NCI-H510A treated with DMSO at 0.1 percent for 48 hours (cell line): ENCODE measurements at regions not wholly inside any gene's neighbourhood (a gene's known extent, or its start where the extent isn't known, plus 50 kb on each side); places are given as distances from the start of the nearest gene placed in this dataset.
"Not testable (repeated sequence)": the region's sequence is repeated elsewhere in the genome, so short reads cannot be mapped to it uniquely, and the experiment has no call there.

Experiments
- DNase-seq: peaks from one replicate; lab custom pipeline; 2025; lab: John Stamatoyannopoulos, UW

GRCh38 chr4:187666697-187667494 lies 328.7 kb upstream of the ZFP42 start:
- no peak for DNase-seq

DNA sequence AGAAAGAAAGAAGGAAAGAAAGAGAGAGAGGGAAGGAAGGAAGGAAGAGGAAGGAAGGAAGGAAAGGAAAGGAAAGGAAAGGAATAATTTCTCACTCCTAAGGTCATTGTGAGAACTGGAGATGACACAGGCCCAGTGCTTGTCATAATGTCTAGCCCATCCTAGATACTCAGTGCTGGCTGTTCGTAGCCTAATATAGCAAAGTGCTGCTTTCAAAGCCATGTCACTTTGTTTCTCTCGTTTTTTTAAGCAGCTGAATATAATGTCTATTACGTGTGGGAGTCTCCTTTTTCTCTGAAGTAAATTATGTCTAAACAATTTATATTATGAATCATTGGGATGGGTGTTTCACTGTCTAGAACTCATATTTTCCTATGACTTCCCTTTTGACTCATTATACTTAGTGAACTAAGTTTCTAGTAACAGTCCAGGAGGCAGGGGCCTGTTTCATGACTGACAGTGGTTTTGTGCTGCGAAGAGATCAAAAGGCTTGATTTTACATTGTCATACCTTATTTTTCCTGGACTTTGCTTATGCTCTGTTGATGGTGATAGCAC lies 327.0 kb upstream of the ZFP42 start:
- DNase-seq, result no peak

GRCh38 chr4:187671521-187671920 lies 324.1 kb upstream of the ZFP42 start:
- DNase-seq, result not testable (repeated sequence)

GRCh38 chr4:187671958-187672357 lies 323.6 kb upstream of the ZFP42 start:
- not testable (repeated sequence) for DNase-seq

DNA sequence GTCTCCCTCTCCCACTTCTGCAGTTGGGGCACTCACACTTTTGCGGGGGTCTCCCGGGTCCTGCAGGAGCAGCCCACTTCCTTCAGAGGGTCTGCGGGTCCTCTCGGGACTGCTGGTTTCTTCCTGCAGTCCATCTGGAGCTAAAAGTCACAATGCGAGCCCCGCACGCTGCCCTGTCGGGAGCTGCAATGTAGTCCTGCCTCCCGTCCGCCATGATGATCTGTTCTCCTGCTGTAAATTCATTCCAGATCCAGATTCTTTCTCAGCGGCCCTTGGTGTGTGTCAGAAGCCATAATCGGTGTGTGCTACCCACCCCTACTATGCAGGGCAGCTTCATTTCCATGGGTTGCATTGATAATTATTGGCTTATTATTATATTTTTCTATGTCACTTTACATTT lies 323.0 kb upstream of the ZFP42 start:
- DNase-seq, result not testable (repeated sequence)

DNA sequence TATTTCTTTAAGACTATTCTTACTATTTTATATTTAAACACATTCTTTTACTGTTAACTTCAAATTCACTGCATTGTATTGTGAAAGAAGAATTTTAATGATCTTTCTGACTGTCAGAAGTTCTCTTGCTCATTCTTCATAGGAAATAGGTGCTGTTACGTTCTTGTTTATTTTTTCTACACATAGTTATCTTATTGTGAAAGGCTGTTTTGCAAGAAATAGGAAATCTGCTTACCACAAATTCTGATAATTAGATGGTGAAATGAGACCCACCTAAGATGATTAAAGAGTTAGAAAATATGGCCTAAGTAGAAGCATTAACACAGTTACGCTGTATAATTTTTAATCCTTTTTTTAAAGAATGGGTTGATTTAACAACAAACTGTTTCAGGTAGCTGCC lies 316.1 kb upstream of the ZFP42 start:
- DNase-seq, result no peak

DNA sequence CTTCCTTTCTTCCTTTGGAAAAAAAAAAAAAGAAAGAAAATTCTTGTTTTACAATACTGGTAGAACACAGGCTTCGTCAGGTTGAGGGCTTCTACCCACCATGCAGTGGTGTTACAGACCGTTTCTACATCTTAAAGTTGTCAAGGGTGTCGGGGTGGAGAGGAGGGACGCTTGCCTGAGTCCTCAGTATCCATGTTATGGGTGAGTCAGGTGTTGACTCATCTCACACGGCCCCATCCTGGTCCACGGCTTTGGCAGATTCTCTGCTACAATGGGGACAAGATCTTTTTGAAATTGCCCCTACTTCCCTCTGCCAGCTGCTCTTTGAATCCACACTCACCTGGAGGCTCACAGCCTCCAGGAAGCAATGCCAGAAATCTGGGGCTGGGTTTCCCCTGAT lies 310.3 kb upstream of the ZFP42 start:
- DNase-seq, result no peak

DNA sequence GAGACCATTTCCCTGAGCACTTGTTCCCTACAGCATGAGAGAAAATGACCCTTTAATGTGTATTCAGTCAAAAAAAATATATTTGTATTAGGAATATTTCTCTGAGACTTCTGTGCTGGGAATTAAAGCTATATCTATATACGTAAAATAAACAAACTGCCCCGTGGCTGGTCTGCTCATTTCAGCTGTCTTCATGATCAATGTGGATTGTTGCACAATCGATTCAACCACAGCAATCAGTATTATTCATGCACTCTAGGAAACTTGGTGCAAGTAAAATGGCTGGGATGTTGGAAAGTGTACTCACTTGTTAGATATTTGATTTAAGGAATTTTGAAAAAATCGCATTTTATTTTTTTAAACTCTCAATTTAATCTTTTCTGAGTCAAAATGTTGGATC lies 307.9 kb upstream of the ZFP42 start:
- no peak for DNase-seq

DNA sequence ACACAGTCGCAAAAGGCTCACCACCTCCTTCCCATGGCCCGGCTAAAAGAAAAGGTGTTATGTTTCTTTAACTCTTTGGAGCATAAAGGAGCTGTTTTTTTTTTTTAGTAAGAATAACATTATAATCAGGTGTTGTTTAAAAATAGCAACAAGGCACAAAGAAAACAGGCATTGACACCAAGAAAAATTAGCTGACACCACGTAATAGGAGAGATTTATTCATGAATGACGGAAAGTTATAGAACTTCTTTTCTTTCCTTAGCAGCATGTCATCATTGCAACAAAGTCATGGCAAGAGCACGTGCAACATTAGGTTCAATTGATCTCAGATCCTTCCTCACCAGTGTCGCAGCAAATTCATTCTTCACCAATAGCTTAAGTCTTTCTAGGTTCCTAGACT lies 302.9 kb upstream of the ZFP42 start:
- no peak for DNase-seq

GRCh38 chr4:187695531-187695930 lies 300.0 kb upstream of the ZFP42 start:
- DNase-seq, result not testable (repeated sequence)

DNA sequence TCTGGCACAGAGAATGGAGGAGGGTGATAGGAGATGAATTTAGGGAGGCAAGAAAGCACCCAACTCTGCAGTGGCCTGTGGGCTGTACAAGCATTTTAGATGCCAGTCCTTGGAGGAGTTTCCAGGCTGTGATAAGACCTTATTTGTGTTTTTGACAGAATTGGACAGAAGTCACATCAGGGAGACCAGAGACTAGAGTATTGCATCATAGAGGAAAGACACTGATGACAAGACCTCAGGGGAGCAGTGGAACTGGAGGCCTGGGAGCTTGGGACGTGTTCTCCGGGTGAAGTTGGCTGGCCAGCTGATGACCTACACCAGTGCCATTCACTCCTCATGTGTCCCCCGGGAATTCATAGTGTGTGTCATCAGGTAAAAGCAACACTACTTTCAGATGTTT lies 284.0 kb upstream of the ZFP42 start:
- no peak for DNase-seq

- no peak for DNase-seq
These were observed 280.6 kb upstream of the ZFP42 start for GRCh38 chr4:187714957-187715356.

- no peak for DNase-seq
These were observed 280.1 kb upstream of the ZFP42 start for GRCh38 chr4:187715466-187715865.

GRCh38 chr4:187724456-187724855 lies 271.1 kb upstream of the ZFP42 start:
- no peak for DNase-seq

GRCh38 chr4:187726485-187726884 lies 269.1 kb upstream of the ZFP42 start:
- DNase-seq, result no peak

- DNase-seq, result no peak
These were observed 263.0 kb upstream of the ZFP42 start for GRCh38 chr4:187732524-187732923.

DNA sequence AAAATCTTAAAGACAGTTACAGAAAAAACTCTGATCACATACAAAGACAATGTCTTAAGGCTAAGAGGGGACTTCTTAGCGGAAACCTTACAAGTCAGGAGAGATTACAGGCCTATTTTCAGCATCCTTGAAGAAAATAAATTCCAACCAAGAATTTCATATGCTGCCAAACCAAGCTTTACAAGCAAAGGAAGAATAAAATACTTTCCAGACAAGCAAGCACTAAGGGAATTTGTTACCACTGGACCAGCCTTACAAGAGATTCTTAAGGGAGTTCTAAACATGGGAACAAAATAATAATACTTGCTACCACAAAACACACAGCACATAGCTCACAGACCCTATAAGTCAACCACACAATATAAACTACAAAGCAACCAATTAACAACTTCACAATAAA lies 255.8 kb upstream of the ZFP42 start:
- DNase-seq, result no peak

DNA sequence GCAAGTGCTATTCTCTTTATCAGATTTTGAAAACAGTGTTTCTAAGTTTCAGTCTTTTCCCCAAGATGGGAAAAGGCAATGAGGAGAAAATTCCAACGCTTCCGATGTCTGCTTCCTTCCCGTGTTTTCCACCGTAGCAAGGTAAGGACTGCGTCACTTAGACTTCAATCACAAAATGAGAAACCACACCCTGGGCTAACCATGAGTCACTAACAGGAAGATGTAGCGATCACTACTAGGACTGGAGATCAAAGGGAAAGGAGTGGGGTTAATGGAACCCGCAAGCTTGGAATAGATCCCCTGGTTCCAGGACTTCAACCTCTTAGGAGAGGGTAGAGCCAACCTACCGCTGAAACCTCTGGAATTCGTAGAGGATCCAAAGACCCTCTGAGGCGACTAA lies 250.7 kb upstream of the ZFP42 start:
- DNase-seq, result no peak

GRCh38 chr4:187750652-187751051 lies 244.9 kb upstream of the ZFP42 start:
- DNase-seq, result not testable (repeated sequence)

GRCh38 chr4:187767158-187767557 lies 228.4 kb upstream of the ZFP42 start:
- no peak for DNase-seq

- no peak for DNase-seq
These were observed 227.9 kb upstream of the ZFP42 start for GRCh38 chr4:187767687-187768086.

- no peak for DNase-seq
These were observed 225.2 kb upstream of the ZFP42 start for GRCh38 chr4:187770345-187770744.

- DNase-seq, result no peak
These were observed 217.6 kb upstream of the ZFP42 start for GRCh38 chr4:187777954-187778353.

- DNase-seq, result no peak
These were observed 215.5 kb upstream of the ZFP42 start for GRCh38 chr4:187780070-187780469.
